ENCODE measurements at regions not wholly inside any gene's neighbourhood (a gene's known extent, or its start where the extent isn't known, plus 50 kb on each side); places are given as distances from the start of the nearest gene placed in this dataset.
"Not testable (repeated sequence)": the region's sequence is repeated elsewhere in the genome, so short reads cannot be mapped to it uniquely, and the experiment has no call there.

DNA sequence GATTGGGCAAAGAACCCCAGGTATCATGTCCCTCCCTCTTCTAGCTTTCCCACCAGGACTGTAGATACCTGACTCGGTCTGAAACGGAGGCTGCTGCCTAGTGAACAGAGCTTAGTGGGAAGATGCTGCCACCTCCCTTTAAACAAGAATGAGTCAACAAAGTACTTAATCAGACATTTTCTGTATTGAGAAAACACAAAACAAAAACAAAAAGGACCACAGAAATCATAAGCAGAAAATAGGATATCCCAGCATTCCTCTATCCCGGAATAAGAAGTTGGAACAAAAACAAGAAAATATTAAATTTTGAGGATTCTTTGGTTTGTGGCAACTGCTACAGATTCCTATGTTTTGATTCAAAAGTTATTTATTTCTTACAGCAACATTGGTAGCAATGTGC is 51.7 kb upstream of the COL8A1 start:
- DNase-seq, result no peak

DNA sequence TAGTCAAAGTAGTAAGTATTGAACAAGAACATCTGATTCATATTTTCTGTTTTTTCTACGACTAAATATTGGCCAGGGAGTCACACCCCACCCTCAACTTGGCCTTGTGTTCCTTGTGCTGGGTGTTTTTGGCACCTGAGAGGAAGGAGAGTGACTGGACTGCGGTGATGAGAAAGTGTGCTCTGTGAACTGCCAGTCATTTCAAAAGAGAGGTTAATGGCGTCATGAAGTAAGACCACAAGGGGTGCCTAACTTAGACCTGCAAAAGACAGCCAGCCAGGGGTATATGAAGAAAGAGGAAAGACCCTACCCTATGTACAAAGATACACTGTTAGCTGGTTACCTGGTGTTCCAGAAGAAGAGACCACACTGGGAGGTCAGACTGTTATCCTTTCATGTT is 58.4 kb upstream of the COL8A1 start:
- DNase-seq, result no peak

DNA sequence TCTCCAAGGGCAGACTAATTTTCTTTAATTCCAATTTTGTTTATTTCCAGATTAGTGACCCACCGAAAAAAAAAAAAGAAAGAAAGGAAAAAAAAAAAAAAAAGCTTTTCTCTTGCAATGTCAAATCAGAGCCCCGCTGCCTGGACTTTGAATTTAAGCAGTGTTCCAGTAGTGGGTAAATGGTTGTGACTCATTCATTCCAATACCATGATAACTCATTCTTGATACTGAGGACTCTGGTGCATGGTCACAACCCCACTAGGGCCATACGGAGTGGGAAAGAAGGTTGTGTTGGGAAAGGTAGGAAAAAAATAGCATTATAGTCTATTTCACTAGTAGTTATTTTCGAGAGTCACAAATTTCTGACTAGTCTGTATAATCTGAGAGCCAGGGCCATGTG is 59.1 kb upstream of the COL8A1 start:
- DNase-seq, result no peak

DNA sequence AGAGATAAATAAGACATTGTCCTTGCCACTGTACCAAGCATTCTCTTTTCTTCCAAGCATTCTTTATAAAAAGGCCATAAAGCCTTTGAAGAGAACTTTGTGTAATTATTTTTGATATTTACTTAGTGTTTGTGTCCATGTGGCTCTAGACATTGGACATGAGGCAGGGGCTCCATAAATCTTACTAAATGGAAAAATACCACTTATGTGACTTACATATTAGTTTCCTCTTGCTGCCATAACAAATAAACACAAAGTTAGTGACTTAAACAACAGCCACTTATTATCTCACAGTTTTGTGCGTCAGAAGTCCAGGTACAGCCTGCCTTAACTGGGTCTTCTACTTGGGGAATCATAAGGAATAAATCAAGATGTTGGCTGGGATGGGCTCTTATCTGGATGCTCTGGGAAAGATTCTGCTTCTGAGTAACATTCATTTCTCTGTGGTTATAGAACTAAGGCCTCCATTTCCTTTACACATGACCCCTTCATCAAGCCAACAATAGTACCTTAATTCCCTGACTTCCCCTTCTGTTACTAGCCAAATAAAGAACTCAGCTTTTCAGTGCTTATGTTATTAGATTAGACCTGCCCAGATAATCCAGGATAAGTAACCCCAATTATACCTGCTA is 59.9 kb upstream of the COL8A1 start:
- no peak for DNase-seq

DNA sequence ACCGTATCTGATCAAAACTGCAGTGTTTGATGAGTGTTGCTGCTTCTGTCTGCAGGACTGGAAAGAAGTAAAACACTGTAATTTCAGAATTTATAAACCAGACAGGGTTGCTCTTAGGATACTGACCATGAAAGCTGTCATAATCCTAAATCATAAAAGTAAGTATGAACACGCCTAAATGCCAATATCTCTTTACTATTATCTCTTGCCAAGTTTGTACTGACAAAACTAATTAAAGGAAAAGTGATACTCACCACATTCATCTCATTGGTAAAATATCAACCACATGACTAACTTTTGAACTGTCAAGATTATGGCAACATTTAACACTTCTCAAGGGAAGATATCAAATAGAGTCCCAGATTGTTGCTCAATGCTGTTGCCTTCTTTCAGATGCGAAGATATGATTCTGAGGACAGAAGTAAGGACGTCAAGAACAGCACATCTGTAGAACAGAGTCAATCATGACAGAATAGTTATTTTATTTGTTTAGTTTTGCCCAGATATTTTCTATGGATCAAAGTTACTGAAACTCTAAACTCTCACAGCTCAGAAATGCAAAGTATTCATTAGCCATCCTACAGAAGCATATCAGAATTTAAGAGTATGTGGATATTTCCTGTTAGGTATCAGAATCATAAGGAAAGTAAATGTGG is 61.4 kb upstream of the COL8A1 start:
- DNase-seq, result no peak

DNA sequence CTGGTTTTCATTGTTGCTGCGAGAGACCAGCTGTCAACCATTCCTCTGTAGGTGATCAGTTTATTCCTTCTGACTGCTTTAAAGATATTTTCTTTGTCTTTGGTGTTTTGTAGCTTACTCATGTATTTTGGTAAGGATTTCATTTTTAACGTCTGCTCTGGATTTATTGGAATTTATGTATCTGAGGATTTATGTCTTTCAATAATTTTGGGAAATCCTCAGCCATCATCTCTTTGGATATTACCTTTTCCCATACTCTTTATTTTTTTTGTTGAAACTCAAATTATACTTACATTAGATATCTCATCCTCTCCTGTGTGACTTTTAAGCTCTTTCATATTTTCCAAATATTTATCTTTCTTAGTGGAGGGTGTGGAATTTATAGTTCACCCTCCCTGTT is 62.7 kb upstream of the COL8A1 start:
- no peak for DNase-seq

DNA sequence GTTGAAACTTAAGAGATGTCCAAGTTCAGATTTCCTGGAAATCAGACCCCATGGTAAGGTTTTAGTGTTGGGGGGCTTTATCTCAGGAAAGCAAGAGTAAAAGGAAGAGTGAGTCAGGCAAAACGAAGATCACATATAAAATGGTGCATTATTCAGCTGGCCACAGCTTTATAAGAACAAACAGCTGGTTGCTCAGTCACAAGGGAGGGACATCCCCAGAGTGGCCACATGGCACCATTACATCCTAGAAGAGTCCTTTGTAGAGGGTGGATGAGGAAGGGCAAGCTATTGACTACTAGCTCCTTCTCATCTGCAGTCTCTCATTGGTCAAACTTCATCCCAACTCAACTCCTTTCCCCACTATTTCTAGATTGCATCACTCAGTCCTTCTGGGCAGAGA is 68.3 kb upstream of the COL8A1 start:
- no peak for DNase-seq

DNA sequence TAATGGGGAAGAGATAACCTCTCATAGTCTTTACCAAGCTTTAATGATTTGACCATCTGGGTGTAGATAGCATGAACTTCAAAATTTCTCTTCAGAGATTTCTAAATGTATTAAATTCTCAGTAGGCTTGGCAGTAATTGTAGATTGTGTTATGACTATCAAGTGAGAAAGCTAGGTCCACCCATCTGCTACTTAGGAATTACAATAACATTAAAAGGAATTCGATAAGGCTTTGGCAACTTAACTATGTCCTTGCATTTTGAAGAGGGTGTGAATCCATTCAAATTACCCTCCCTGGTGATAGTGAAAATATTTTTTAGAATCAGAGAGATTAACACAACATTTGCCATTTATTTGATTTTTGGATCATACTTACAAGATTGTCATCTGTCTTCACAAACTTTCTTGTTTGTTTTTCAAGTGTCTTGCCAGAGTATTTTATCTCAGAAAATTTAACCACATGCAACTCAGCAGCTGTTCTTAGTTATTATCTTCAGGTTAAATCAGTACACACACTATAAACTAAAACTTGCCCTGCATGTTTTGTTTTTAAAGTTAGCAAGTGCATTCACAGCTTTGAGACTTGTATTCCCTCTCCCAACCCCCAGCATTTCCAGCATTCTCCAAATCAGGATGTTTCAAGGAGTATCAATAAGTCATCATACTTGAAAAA is 69.6 kb upstream of the COL8A1 start:
- no peak for DNase-seq

DNA sequence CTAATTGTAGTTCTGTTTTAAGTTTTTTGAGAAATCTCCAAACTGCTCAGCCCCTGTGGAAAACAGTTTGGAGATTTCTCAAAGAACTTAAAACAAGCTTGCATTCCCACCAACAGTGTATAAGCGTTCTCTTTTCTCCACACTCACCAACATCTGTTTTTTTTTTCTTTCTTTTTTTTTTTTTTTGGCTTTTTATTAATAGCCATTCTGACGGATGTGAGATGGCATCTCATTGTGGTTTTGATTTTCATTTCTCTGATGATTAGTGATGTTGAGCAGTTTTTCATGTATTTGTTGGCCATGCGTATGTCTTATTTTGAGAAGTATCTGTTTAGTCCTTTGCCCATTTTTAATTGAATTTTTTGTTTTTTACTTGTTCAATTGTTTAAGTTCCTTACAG is 73.1 kb upstream of the COL8A1 start:
- no peak for DNase-seq

DNA sequence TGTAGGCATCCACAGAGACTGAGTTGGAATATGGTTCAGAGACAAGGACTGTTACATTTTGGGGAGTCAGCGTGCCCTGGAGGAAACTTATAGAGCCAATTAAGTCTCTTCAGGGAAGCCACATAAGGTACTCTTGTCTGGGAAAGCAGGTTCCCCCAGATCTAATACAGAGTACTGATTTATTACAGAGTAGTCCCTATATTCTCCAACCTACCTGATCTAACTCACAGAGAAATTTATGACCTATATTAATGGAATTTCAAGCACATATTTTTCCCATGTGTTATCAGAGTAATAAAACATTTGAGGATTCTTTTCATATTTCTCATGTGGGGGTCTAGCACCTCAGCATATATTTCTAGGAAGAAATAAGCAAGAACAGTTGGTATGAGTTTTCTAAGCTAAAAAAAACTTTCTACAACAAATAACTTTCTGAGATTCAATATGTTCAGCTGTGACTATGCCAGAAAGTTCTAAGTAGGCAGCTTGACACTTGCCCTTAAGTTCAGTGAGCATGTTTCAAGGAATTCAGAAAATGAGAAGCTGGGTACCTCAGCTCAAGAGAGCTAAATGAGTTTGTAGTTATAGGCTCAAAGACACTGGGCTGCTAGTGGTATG is 75.3 kb upstream of the COL8A1 start:
- no peak for DNase-seq

DNA sequence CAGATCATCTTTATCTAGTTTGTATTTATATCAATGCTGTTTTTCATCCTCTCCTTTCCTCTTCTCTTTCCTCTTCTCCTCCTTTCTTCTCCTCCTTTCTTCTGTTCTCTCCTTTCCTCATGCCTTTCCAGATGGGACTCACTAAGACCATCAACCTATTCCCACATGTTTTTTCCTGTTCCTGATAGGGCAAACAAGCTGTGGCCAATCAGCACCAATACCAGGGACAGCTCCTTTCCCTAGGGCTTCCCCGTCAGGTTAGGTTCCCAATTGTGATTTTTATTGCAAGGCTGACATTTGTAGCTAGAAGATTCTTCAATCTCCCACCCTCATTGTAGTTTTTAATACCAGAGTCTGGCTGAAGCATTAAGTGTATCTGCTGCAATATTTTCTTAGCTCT is 76.3 kb upstream of the COL8A1 start:
- no peak for DNase-seq

DNA sequence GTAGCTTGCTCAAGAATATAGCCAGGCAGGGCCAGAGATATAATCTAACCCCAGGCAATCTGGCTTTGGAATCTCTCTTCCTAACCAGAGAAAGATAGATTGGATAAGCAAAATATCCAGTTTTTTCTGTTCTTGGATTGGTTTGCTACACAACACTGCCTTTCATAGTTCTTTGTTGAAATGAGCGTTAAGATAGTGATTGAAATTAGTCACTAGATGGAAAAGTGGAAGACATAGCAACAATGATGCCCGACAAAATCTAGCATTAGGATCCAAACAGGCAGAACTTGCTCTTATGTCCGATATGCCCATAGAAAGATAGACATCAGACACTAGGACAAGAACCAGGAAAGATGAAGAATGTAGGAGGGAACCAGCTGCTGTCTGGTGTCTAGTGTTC is 77.3 kb upstream of the COL8A1 start:
- DNase-seq, result no peak

DNA sequence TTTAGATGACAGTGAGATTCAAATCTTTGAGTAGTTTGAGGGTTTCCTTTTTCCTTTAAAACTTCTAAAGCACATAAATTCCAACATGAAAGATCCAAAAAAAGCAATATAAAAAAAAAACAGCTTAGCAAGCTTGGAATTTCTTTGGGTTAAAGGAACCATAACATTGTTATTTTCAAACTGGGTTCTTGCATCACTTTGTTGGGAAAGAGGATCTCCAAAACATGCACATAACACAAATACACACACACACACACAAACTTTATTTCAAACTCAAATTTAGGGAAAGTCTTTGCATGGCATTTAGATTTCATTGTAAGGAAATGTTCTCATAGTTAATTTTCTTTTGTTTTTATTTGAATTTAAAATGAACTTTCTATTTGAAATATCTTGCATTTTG is 79.2 kb upstream of the COL8A1 start:
- no peak for DNase-seq

DNA sequence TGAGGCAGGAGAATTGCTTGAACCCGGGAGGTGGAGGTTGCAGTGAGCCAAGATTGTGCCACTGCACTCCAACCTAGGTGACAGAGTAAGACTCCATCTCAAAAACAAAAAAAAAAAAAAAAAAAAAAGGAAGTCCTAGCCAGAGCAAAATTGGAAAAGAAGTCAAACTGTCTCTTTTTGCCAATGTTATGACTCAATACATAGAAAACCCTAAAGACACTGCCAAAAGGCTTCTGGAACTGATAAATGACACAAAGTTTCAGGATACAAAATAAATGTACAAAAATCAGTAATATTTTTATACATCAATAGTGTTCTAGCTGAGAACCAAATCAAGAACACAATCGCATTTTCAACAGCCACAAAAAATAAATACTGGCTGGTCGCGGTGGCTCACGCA is 82.5 kb upstream of the COL8A1 start:
- DNase-seq, result not testable (repeated sequence)

DNA sequence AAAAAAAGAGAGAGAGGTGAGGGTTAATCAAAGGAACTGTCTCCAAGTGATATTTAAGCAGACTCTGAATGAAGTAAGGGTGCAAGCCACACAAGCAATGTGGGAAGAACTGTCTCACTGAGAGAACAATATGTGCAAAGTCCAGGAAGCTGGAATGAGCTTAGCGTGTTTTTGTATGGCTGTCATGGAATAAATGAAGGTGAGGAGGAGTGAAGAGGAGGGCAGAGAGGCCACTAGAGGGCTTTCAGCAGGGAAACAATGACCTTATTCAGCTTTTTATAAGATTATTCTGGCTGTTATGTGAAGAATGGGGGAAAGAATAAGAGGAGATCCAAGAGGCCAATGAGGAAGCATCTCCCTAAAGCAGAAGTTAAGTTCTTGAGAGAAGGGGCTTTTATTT is 86.9 kb upstream of the COL8A1 start:
- no peak for DNase-seq

DNA sequence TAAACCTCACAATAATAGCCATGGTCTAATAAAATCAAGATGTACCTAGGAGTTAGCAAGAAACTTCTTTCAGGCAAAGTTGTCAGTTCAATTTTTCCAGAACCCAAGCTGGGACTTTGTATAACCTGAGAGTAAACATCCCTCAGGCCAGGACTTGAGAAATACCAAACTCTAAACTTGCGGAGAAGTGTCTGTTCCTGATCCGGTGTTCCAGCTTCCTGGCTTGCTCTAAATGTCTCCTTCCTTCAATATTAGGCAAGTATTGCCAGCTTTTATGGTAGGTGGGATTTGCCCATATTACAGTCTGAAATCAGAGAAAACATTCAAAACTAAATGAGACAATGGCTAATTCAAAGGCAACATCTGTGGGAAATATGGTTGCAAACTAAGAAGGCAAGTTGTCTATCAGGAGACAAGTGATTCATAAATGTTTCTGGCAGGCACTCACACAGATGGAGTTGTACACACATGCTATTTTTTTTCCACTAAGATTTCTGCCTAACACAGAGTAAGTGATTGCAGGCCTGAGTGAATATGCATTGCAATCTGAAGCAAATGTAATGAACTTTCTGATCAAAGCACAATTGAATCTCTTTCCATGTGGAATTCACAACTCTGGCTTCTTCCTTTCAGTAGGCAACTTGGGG is 88.3 kb upstream of the COL8A1 start:
- no peak for DNase-seq

DNA sequence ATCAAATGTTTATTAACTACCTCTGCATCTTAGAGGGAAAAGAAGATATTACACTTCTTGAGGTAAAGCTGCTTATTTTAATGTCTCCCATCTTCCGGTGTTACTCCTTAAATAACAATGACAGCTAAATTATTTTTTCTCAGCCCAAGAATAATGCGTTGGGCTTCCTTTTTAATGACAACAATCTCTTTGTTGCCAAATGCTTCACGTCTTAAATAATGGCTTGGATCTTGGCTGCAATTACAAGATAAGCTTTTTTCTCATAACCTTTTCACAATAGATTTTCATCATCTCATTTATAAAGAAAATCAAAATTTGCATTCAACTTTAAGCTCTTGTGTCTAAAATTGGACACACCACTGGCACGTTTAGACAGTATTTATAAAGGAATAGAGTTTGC is 89.2 kb upstream of the COL8A1 start:
- DNase-seq, result no peak

DNA sequence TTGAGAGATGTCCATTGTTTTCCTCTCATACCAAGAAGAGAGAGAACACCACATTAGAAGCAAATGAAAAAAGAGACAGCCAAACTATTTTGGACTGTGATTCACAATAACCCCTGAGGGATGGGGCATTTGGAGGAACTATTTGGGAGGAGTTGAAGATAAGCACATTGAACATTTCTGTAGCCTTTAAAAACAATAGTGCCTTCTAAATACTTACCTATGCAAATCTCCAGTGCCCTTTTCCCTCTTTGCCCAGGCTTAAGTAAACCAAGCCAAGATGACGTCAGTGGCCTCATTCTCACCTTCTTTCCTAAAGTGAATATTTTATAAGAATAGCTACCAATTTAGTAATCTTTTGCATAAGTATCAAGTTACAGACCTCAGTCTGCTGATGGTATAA is 89.7 kb upstream of the COL8A1 start:
- no peak for DNase-seq

DNA sequence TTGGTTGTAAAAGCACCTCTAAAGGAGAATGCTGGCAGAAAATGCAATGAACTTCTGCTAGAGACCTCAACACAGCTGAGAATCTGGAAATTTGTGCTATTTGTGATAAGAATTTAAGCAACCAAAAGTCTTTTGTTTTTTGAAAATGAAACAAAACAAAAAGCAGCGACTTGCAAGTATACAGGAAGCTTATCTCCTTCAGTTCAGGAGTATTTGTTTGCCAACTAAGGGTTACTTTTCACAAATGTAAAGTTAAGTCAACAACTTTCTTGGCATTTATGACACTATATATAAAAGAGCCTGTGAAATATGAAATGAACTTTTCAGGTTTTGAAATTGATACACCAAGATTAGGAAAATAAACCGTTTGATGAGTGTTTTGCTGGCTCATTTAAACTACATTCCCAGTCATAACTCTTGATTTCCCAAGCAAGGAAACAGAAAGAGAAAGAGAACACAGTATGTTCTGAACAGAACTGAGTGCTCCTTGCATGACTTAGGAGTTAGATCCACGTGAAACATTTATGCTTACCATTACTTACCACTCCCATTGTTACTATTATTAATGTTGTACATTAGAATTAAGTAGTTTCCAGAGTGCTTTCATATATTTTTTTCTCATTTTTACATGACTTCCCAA is 92.3 kb upstream of the COL8A1 start:
- no peak for DNase-seq

DNA sequence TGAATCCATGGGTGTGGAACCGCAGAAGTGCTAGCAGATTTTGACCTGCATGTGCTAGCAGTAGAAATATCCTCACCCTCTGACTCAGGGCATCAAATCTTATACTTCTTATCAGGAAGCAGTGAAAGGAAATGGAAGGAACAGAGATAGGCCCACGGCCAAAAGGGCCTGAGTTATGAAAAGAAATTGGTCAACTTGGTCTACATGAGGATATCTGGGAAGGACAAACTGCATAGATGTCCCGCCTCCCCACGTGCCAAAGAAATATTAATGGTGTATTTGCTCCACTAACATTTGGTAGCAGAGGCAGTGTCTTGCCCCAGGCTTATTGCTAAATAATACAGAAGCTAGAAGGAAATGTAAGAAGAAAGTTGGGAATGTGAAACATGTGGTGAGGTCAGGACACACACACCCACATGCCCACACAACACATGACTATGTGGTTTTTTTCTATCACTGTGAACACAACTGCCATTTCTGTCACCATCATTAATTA is 93.6 kb upstream of the COL8A1 start:
- DNase-seq, result no peak

DNA sequence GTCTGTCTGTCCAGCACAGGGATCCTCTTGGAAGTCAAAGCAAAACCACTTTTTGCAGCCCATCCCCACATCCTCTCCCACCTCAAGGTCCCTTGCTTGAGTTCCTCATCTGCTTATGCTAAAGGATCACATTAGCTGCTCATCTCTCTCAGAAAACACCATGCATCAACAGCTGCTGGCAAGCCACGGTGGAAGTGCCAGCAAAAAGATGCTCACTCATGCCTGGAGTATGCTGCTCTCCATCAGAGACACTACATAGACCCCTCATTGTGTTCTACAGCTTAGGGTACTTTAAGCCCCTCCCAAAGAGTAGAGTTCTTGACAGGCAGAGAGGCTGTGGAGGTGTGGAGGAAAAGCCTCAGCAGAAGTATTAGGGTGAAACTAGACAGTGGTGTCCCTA is 94.6 kb upstream of the COL8A1 start:
- DNase-seq, result no peak

DNA sequence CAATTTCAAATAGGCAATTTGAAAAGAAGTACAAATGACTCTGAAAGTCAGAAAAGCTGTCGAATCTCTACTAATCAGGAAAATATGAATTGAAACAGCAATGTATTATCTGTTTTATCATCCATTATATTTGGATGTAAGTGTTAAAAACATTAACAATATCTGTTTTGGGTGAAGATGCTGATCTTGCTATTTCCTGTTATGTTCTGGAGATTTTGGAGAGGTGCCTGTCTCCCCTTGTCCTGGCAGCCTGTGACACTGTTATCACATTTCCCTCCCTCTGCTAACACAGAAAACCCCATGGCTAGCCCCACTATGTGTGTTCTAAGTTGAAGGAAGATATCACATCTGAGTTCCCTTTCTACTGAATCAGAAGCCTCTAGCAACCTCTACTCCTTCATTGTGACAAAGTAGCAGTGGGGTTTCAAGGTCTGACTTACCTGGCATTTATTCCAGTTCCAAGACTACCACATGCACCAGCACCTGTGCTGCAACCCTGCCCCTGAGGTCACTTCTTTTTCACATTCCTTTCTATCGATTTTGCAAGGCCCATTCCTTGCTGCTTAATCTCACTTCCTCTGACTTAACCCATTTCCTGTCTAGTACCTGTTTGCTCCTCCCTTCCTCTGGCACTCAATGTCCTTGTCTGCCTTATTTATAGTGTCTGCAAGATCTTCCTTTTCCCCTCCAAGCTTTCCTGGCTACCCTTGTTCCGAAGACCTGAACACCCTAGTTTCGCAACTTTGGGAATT is 95.5 kb upstream of the COL8A1 start:
- no peak for DNase-seq
